Prostate gland (tissue), 2 donors: ENCODE measurements at regions not wholly inside any gene's neighbourhood (a gene's known extent, or its start where the extent isn't known, plus 50 kb on each side); places are given as distances from the start of the nearest gene placed in this dataset.

ENCODE experiments used
- POLR2A ChIP-seq: fragments of 450-650 bp; IDR thresholded peaks from one replicate; pipeline ENCODE4 v1.6.1; 2016; ENCODE audit warnings: antibody characterized with exemption, mild to moderate bottlenecking
- TF ChIP-seq, protein P1 (sequence below), 4 experiments: fragments of 200-600 bp in 2 of 4; fragments of 450-650 bp in 2 of 4; sonication (generic) in 2 of 4; IDR thresholded peaks; 1 replicate in 3 of 4; 2 replicates in 1 of 4; pipeline ENCODE4 v1.5.1; 2016 to 2019; ENCODE audit warnings: antibody characterized with exemption in 4 of 4, mild to moderate bottlenecking in 2 of 4, moderate library complexity in 2 of 4

DNA sequence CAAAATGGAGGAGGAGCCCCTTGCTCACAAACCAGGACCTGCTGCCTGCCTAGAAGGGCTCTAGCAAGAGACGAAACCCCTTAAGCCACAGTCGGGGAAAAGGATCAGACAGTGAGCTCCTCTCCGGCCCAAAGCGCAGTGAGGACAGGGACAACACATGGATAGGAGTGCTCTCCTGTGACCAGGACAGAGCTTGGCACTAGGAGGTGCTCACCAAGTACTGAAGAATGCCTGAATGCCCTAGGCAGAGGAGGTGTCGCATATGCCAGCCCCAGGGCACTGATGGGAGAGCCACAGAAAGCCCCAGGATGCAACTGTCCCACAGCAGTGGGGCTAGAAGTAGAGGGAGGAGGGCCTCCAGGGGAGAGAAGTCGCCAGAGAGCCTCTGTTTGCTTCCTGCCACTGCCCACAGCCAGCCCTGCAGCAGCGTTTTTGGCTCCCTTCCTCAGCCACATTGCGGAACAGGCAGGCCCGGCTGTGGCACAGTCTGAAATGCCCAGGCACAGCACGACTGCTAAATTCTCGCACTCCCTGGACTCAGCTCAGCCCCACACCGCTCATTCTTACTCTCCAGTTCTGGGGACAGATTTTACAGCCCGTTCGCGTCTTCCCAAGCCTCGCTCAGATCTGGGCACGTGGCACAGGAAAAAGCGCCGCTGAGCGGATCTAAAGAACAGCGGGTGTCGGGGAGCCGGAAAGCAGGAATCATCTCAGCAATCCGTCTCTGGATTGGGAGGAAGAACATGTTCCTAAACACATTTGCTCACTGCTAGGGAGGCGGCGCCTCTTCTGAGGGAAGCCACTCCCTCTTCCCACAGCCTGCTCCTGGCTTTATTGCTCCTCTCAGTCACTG lies 98.7 kb upstream of the POU3F3 start:
- TF ChIP-seq, protein P1, sequence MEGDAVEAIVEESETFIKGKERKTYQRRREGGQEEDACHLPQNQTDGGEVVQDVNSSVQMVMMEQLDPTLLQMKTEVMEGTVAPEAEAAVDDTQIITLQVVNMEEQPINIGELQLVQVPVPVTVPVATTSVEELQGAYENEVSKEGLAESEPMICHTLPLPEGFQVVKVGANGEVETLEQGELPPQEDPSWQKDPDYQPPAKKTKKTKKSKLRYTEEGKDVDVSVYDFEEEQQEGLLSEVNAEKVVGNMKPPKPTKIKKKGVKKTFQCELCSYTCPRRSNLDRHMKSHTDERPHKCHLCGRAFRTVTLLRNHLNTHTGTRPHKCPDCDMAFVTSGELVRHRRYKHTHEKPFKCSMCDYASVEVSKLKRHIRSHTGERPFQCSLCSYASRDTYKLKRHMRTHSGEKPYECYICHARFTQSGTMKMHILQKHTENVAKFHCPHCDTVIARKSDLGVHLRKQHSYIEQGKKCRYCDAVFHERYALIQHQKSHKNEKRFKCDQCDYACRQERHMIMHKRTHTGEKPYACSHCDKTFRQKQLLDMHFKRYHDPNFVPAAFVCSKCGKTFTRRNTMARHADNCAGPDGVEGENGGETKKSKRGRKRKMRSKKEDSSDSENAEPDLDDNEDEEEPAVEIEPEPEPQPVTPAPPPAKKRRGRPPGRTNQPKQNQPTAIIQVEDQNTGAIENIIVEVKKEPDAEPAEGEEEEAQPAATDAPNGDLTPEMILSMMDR (IDR thresholded peaks at IDR 0.05) = no peak
- TF ChIP-seq POLR2A = no peak
